ENCODE measurements at regions not wholly inside any gene's neighbourhood (a gene's known extent, or its start where the extent isn't known, plus 50 kb on each side); places are given as distances from the start of the nearest gene placed in this dataset.
A peak's percentile ranks its signal among the peaks of the same experiment; 100 is the strongest.
"Not testable (repeated sequence)": the region's sequence is repeated elsewhere in the genome, so short reads cannot be mapped to it uniquely, and the experiment has no call there.

DNA sequence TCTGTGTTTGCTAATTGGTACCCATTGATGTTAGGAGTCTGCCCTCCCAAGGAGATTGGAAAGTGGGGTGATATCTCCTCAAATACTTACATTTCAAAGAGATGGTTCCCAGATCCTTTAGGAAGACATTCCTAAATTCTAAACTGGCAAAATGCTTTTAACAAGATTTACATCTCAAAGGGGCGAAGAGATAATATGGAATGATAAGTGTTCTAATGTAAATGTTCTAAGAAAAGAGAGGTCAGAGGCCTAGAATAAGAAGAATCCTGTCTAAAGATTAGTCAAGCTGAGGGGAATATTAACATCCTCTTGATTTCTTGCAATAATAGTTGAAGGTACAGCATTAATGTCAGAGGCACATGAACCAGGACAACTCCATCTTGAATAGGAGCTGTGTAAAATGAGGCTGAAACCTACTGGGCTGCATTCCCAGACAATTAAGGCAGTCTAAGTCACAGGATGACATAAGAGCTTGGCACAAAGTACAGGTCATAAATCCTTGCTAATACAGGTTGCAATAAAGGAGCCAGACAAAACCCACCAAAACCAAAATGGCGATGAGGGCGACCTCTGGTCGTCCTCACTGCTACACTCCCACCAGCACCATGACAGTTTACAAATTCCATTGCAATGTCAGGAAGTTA lies 2248.1 kb downstream of the ARAP2 start:
- no peak overlapping the region for H3K27ac ChIP-seq (ENCODE audit: low read depth in 2 of 2, low read length in 2 of 2)
- TF ChIP-seq, protein P1, sequence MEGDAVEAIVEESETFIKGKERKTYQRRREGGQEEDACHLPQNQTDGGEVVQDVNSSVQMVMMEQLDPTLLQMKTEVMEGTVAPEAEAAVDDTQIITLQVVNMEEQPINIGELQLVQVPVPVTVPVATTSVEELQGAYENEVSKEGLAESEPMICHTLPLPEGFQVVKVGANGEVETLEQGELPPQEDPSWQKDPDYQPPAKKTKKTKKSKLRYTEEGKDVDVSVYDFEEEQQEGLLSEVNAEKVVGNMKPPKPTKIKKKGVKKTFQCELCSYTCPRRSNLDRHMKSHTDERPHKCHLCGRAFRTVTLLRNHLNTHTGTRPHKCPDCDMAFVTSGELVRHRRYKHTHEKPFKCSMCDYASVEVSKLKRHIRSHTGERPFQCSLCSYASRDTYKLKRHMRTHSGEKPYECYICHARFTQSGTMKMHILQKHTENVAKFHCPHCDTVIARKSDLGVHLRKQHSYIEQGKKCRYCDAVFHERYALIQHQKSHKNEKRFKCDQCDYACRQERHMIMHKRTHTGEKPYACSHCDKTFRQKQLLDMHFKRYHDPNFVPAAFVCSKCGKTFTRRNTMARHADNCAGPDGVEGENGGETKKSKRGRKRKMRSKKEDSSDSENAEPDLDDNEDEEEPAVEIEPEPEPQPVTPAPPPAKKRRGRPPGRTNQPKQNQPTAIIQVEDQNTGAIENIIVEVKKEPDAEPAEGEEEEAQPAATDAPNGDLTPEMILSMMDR (IDR thresholded peaks at IDR 0.05; ENCODE audit: borderline replicate concordance, extremely low read depth, insufficient read depth) = no peak
- H3K4me1 ChIP-seq (ENCODE audit: control insufficient read depth in 2 of 3, insufficient read depth in 2 of 3, low read depth in 1 of 3, low read length in 3 of 3) = no peaks in the 10 kb centered on the region
- intact Hi-C loops (cut with DNase I) = no loop called here
- H3K4me3 ChIP-seq (ENCODE audit: low read length in 3 of 3) = no peak overlapping the region
- peak in 1 of 5 donors; percentile 2 for DNase-seq
- H3K27me3 ChIP-seq (ENCODE audit: control insufficient read depth, insufficient read depth, low read length) = no peaks in the 10 kb centered on the region
- H3K9ac ChIP-seq (ENCODE audit: low read length in 3 of 3) = no peak overlapping the region
- FAIRE-seq = no peak
- no peaks in the 10 kb centered on the region for H3K9me3 ChIP-seq (ENCODE audit: control insufficient read depth in 2 of 3, insufficient read depth in 1 of 3, low read length in 3 of 3)
- H3K36me3 ChIP-seq (ENCODE audit: control insufficient read depth in 2 of 3, insufficient read depth in 3 of 3, low read length in 3 of 3) = no peaks in the 10 kb centered on the region

DNA sequence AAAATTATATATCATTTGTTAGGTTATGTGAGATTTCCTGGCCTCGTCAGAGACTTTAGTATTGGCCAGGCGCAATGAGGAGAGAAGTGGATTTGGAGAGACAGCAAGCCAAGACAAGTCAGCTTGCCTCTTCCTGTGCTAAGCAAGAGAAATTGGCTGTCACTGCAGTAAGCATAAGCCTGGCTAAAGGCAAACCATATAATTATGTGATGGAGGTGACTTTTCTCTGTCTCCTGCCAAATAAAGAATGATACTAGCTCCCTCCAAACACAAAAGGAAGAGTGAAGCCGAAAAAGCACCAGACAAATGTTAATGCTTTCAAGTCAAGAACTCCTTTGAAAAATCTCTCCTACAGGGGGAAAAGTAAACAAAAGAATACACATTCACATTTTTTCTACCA lies 2246.0 kb downstream of the ARAP2 start:
- H3K4me1 ChIP-seq (ENCODE audit: control insufficient read depth in 2 of 3, insufficient read depth in 2 of 3, low read depth in 1 of 3, low read length in 3 of 3) = no peaks in the 10 kb centered on the region
- H3K9ac ChIP-seq (ENCODE audit: low read length in 3 of 3) = no peak overlapping the region
- no peaks in the 10 kb centered on the region for H3K36me3 ChIP-seq (ENCODE audit: control insufficient read depth in 2 of 3, insufficient read depth in 3 of 3, low read length in 3 of 3)
- TF ChIP-seq, protein P1 (IDR thresholded peaks at IDR 0.05; ENCODE audit: borderline replicate concordance, extremely low read depth, insufficient read depth) = no peak
- no peak overlapping the region for H3K27ac ChIP-seq (ENCODE audit: low read depth in 2 of 2, low read length in 2 of 2)
- no peaks in the 10 kb centered on the region for H3K27me3 ChIP-seq (ENCODE audit: control insufficient read depth, insufficient read depth, low read length)
- DNase-seq = no peak
- FAIRE-seq = no peak
- no peak overlapping the region for H3K4me3 ChIP-seq (ENCODE audit: low read length in 3 of 3)
- intact Hi-C loops (cut with DNase I) = no loop called here
- no peaks in the 10 kb centered on the region for H3K9me3 ChIP-seq (ENCODE audit: control insufficient read depth in 2 of 3, insufficient read depth in 1 of 3, low read length in 3 of 3)

GRCh38 chr4:34000356-34000755 lies 2244.0 kb downstream of the ARAP2 start:
- Histone ChIP-seq H3K4me1 (ENCODE audit: control insufficient read depth in 2 of 3, insufficient read depth in 2 of 3, low read depth in 1 of 3, low read length in 3 of 3) (no peaks in the 10 kb centered on the region), H3K4me3 (ENCODE audit: low read length in 3 of 3) (no peak overlapping the region), H3K27me3 (ENCODE audit: control insufficient read depth, insufficient read depth, low read length) (no peaks in the 10 kb centered on the region), H3K9ac (ENCODE audit: low read length in 3 of 3) (no peak overlapping the region), H3K27ac (ENCODE audit: low read depth in 2 of 2, low read length in 2 of 2) (no peak overlapping the region), H3K36me3 (ENCODE audit: control insufficient read depth in 2 of 3, insufficient read depth in 3 of 3, low read length in 3 of 3) (no peaks in the 10 kb centered on the region), H3K9me3 (ENCODE audit: control insufficient read depth in 2 of 3, insufficient read depth in 1 of 3, low read length in 3 of 3) (no peaks in the 10 kb centered on the region)
- DNase-seq (no peak), FAIRE-seq (no peak)
- intact Hi-C loops (cut with DNase I) = no loop called here
- TF ChIP-seq, protein P1 (IDR thresholded peaks at IDR 0.05; ENCODE audit: borderline replicate concordance, extremely low read depth, insufficient read depth) = no peak

DNA sequence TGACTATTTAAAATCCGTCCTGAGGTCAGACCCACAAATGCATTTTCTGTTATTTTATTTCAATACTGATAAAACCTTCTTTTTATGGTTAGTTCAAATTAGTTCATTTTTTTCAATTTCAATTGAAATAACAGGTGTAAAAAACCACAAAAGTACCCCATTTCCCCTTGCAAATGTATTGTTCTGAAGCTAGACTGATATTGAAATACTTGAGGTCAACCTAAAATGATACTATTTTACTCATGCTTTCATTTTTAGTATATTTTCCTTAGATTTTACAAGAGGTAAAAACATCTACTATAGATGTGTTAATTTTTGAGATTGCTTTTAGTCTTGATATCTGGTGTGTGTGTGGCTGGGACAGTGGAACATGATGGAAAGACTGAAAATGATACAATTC lies 2237.8 kb downstream of the ARAP2 start:
- H3K9me3 ChIP-seq (ENCODE audit: control insufficient read depth in 2 of 3, insufficient read depth in 1 of 3, low read length in 3 of 3); H3K9ac ChIP-seq (ENCODE audit: low read length in 3 of 3); H3K36me3 ChIP-seq (ENCODE audit: control insufficient read depth in 2 of 3, insufficient read depth in 3 of 3, low read length in 3 of 3); H3K27ac ChIP-seq (ENCODE audit: low read depth in 2 of 2, low read length in 2 of 2); H3K4me1 ChIP-seq (ENCODE audit: control insufficient read depth in 2 of 3, insufficient read depth in 2 of 3, low read depth in 1 of 3, low read length in 3 of 3); intact Hi-C loops (cut with DNase I); H3K27me3 ChIP-seq (ENCODE audit: control insufficient read depth, insufficient read depth, low read length); DNase-seq; H3K4me3 ChIP-seq (ENCODE audit: low read length in 3 of 3); FAIRE-seq: not testable (repeated sequence)

Measured in kidney (tissue), 13 donors.